Omental fat pad (tissue), 3 donors: ENCODE measurements at regions not wholly inside any gene's neighbourhood (a gene's known extent, or its start where the extent isn't known, plus 50 kb on each side); places are given as distances from the start of the nearest gene placed in this dataset.

ENCODE experiments used
- ATAC-seq: fragments of 150-250 bp; one replicate; pipeline ENCODE4 v1.9.1; 2016; ENCODE audit warnings: mild to moderate bottlenecking, moderate library complexity; ENCODE audit not compliant: low FRiP score
- DNase-seq: peaks from one replicate; pipeline ENCODE4 v3.0.0-alpha.2; 2019; ENCODE audit warnings: low spot score
- TF ChIP-seq, protein P1 (sequence below), 3 donors: fragments of 450-650 bp; IDR thresholded peaks; one replicate each; pipeline ENCODE4 v1.5.1; 2016 to 2017; ENCODE audit warnings: antibody characterized with exemption in 3 of 3, mild to moderate bottlenecking in 3 of 3, moderate library complexity in 2 of 3

DNA sequence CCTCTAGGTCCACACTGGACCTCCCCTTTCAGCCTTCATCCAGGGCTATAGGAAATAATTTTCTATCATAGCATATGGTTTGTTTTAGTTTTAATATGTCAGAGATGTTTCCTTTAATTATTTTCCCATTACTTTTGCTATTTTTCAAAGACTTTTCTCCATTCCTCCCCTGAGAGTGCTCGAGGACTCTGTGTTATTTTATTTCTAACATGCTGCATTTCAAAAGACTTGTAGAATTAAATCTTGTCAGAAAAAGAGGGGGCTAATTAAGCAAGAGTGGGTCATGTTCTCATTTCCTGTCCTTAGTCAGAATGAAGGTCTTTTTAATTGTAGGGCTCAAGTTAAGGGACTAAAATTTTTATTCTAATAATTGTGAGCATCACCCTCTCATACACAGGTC lies 71.6 kb upstream of the CTTNBP2 start:
- ATAC-seq, result no peak
- TF ChIP-seq, protein P1, sequence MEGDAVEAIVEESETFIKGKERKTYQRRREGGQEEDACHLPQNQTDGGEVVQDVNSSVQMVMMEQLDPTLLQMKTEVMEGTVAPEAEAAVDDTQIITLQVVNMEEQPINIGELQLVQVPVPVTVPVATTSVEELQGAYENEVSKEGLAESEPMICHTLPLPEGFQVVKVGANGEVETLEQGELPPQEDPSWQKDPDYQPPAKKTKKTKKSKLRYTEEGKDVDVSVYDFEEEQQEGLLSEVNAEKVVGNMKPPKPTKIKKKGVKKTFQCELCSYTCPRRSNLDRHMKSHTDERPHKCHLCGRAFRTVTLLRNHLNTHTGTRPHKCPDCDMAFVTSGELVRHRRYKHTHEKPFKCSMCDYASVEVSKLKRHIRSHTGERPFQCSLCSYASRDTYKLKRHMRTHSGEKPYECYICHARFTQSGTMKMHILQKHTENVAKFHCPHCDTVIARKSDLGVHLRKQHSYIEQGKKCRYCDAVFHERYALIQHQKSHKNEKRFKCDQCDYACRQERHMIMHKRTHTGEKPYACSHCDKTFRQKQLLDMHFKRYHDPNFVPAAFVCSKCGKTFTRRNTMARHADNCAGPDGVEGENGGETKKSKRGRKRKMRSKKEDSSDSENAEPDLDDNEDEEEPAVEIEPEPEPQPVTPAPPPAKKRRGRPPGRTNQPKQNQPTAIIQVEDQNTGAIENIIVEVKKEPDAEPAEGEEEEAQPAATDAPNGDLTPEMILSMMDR (IDR thresholded peaks at IDR 0.05), result no peak
- no peak for DNase-seq

DNA sequence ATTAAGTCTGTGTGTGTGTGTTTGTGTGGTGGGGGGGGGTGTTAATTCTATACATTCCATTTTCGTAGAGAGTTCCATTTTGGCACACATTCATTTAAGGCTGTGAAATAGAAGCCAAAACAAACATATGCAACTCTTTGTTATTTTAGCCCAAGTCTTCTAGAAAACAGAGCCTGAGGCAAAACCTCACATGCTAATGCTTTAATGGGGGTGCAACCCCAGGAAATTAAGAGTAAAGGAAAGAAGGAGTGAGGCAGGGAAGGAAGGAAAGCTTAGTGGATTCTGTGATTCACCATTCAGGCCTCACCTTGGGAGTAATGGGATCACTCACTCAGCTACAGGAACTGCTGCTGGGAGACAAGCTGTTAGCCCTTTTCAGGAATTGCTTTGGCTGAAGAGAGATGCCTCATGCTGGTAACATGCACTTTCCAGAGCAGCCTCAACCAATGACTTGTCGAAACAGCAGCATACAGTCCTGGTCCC lies 73.0 kb upstream of the CTTNBP2 start:
- TF ChIP-seq, protein P1 (IDR thresholded peaks at IDR 0.05), result no peak
- no peak for DNase-seq

DNA sequence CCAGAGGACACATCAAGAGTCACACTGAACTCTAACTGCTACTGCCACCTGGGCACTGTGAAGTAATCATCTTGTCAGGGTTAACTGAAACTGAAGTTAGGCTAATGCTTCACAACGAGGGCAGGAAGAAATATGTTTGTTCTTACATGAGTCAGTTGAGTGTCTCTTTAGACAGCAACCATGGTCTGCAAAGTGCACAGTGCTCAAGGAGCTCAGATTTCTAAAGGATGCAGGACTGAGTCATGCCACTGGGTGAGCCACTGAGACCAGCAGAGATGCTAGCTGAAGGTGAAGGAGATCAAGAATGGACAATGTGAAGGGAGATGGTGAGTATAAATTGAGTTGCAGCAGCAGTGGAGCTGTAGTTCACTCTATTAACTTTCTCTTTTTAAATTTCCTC lies 76.0 kb upstream of the CTTNBP2 start:
- ATAC-seq (no peak), DNase-seq (no peak)
- TF ChIP-seq, protein P1 (IDR thresholded peaks at IDR 0.05), result no peak

More for the DNA sequence above, 73.0 kb upstream of the CTTNBP2 start:
- no peak for ATAC-seq

DNA sequence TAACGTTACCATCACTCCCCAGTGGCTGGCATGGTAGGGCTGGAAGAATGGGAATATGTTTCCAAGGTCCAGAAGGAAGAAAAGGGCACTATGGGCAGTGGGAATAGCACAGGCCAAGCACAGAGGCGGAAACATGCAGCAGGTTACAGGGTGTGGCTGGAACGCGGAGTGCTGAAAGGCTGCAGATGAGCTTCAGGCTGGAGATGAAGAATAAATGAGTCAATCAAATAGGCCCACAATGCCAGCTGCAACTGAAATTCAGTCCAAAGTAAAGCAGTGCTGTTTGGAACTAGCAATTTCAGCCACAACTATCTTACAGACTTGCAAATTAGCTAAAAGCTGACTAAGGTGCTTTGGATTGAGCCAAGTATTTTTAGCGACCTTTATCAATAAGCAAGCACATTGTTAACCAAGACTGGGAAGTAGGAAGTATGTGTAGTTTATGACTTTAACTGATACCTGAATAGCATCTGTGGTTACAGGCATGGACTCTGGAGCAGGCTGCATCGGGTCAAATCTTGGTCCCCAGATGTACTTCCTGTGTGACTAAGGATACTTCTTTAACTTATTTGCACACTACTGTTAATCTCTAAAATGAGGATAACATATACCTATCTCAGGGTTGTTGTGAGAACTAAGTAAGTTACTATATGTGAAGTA lies 77.5 kb upstream of the CTTNBP2 start:
- DNase-seq (no peak), ATAC-seq (no peak)
- TF ChIP-seq, protein P1 (IDR thresholded peaks at IDR 0.05), result no peak

DNA sequence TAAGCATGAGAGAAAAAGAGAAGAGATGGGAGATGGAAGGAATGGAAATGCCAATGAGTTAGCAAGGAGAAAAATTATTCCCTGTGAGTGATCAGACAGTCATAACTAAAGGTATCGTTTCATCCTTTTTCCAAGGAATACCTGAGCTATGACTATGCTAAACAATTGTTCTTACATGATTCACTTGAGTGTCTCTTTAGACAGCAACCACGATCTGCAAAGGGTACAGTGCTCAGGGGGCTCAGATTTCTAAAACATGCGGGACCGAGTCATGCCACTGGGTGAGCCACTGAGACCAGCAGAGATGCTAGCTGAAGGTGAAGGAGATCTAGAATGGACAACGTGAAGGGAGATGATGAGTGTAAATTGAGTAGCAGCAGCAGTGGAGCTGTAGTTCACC lies 78.0 kb upstream of the CTTNBP2 start:
- TF ChIP-seq, protein P1 (IDR thresholded peaks at IDR 0.05), result no peak
- ATAC-seq (no peak), DNase-seq (no peak)

DNA sequence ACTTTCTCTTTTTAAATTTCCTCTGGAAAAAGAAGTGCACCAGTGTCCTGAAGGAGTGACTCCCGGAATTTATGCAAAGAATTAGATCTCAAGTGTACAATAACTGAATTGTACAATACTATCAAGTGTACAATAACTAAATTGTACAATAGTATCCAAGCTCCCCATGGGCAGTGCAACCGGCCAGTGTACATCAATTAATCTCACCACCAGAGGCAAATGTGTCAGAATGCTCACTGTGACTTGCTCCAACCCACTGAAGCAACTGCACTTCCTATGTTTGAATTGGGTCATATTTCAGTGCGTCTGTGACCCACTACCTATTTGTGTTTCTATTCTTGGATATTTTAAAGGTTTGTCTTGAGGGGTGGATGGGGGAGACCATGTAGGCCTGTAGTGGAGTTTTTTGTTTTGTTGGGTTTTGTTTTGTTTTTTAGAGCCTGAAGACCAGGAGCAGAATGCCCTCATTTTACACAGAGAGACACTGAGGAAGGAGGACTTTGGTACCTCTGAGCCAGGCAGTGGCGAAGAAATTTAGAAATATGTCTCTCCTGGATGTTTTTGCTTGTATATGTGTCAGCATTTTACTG lies 78.5 kb upstream of the CTTNBP2 start:
- TF ChIP-seq, protein P1 (IDR thresholded peaks at IDR 0.05), result no peak
- DNase-seq, result no peak

DNA sequence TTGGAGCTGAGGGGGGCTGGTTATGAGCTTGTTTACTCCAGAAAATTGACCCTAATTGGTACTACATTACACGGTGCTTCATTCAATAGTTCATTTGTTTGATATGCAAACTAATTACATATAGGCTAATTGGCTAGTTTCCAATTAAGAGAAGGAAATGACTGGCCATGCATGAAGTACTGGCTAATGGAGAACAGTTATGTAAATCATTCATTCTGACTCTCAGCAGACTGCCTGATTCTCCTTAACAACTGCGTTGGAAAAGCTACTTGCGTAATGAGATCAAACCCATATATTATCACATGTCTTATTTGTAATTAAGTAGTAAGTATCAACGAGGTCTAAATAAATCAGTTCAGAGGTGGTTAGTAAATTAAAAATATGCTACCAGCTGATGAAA lies 81.8 kb upstream of the CTTNBP2 start:
- DNase-seq, result no peak
- TF ChIP-seq, protein P1 (IDR thresholded peaks at IDR 0.05), result no peak
- ATAC-seq, result no peak

More for the DNA sequence above, 78.5 kb upstream of the CTTNBP2 start:
- ATAC-seq, result no peak
